ENCODE measurements at regions not wholly inside any gene's neighbourhood (a gene's known extent, or its start where the extent isn't known, plus 50 kb on each side); places are given as distances from the start of the nearest gene placed in this dataset.

DNA sequence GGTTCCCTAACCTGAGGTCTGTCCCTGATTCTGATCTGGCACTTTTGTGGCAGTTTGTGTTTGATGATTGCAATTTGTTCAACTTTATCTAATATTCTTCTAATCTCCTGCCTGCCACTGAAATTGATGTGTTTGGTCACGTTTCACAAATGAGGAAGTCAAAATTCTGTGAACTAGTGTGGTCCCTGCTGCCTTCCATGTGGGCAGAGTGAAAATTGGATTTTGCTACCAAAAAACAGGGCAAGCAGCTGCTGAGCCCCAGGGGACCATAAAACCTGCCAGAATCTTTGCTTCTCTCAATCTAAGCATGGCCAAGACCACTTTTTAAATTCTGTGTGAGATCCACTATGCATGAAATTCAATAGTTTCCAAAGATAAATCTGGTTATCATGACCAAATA lies 195.5 kb upstream of the CYRIA start:
- TF ChIP-seq POLR2AphosphoS5 (IDR thresholded peaks at IDR 0.05), result no peak
- no peak for TF ChIP-seq EP300 (IDR thresholded peaks at IDR 0.05)

Data from stomach (tissue), 4 donors.